Left colon (tissue), 2 donors: ENCODE measurements at regions not wholly inside any gene's neighbourhood (a gene's known extent, or its start where the extent isn't known, plus 50 kb on each side); places are given as distances from the start of the nearest gene placed in this dataset.
"Not testable (repeated sequence)": the region's sequence is repeated elsewhere in the genome, so short reads cannot be mapped to it uniquely, and the experiment has no call there.

Source experiments
- ATAC-seq: fragments of 200-7000 bp; cut with Tn5 transposase; one replicate; pipeline ENCODE4 v1.9.1; 2020; ENCODE audit warnings: mild to moderate bottlenecking, moderate library complexity
- DNase-seq, 2 donors: peaks; one replicate each; pipeline ENCODE4 v3.0.0-alpha.2; 2020
- intact Hi-C, 2 donors: fragments of 100-400 bp; cut with DNase I in 1 of 2; cut with micrococcal nuclease in 1 of 2; formaldehyde crosslinking; loops; one replicate each; pipeline versions ENCODE4 v1.11.2 to v1.14.0; 2022; cut with DNase I, micrococcal nuclease
- donor health status: DM: no; HTN: no; CAD: no.
- donor health status: DM: yes; HTN: yes; CAD: no.

DNA sequence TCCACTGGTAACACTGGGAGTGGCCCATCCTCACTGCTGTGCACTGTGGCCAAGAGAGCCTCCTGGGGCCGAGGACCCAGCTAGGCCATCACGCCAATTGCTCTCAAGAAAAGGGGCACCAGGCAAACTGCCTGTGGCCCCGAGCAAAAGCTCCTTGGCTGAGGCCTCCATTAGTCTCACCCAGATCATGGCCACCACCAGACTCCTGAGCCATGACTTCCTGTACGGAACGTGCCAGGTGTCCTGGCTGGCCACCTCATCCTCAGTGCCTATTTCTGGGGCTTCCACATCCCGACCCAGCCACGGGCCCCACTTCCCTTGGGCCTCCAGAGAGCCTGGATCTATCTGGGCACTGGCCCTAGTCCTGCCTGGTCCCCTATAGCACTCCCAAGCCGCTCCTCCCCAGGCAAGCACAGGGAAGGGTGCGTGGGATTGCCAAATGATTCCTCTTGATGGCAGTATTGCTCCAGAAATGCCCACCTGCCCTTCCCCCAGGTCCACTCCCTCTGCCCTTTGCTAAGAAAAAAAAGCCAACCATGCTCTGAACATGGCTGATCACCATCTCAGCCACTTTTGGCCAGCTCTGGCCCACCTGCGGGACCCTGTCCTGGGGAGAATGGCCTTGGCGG, 212.6 kb upstream of the AGTR2 start:
- DNase-seq (no peak), ATAC-seq (peak; percentile 21)
- intact Hi-C loops, result no loop called here

- intact Hi-C loops, result no loop called here
- DNase-seq (no peak), ATAC-seq (no peak)
Observed at GRCh38 chrX:115958687-115959359, 211.7 kb upstream of the AGTR2 start.

DNA sequence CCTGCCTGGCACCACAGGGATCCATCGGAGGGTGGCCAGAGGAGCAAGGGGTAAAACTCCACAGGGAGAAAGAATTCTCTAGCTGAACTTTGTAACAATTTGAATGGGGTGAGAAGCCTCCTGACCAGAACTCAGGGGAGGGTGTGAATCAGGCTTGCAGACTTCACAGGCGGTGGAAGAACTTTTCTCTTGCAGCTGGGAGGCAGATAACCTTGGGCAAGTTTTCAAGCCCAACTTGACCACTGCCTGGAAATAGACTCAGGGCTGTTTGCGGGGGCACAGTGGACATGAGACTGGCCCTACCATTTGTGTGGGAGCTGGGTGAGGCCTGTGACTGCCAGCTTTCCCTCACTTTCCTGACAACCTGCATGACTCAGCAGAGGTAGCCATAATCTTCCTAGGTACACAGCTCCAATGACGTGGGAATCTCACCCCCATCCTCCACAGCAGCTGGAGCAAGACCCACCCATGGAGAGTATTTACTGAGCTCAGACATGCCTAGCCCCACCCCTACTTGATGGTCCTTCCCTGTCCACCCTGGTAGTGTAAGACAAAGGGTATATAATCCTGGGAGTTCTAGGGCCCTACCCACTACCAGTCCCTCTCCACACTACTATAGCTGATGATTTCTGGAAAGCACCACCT, 210.0 kb upstream of the AGTR2 start:
- DNase-seq, result peak; percentile 59 to 83
- peak; percentile 98 for ATAC-seq
- intact Hi-C loops, result no loop called here

- ATAC-seq, result no peak
- DNase-seq, result no peak
Observed at GRCh38 chrX:115966920-115967319, 203.6 kb upstream of the AGTR2 start.

DNA sequence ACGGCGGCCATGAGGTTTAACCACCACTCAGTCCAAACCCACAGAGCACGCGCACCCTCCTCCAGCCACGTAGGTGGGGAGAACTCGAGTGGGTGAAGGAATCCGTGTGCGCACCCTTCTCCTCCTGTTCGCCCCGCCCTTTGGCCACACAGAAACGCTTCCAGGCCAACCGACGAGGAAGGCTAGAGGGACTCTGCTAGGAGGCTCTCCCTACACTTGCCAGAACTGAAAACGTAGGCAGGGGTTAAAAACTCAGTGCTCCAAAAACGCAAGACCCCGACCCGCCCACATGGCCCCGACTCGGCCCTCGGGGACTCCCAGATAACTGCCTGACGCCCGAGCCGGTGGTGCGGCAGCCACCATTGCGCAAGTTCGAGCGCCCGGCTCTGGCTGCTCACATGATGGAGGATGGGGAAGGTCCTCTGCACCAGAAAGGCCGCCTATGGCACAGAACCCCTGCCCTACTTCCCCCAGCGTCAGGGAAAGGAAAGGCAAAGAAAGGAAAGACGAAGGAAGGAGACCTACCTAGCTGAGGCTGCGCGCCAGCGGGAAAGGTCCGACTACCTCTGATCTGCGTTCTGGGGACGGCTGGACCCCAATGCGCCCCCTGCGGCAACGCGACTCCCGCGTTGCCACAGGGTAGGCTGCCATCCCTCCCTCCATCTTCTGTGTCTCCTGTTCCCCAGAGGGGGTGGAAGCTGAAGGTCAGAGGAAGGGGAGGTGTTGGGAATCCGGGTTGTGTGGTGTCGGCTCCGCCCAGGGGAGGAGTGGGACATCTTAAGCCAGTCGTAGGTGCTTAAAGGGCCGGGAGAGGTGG, 201.9 kb upstream of the AGTR2 start:
- intact Hi-C loops, result no loop called here
- DNase-seq (peak; percentile 44 to 60), ATAC-seq (peak; percentile 91)

More at GRCh38 chrX:115966920-115967319, 203.6 kb upstream of the AGTR2 start:
- intact Hi-C loops, result no loop called here

DNA sequence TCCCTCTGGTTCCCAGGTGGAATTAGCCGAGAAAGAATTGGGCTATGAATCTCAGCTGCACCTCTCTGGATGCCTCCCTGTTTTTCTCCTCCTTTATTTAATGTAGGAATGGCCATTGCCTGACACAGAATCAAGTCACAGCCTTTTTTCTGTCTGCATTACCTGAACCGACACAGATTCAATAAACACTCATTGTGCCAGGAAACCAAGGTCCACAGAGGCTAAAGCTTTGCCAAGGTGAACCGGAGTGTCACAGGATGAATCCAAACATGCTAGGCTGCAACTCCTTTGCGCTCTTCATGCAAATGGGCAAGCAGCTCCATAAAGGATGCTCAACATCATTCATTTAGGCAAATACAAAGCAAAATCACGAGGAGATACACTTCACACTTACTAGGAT, 199.8 kb upstream of the AGTR2 start:
- no peak for DNase-seq
- intact Hi-C loops, result no loop called here
- ATAC-seq, result no peak

DNA sequence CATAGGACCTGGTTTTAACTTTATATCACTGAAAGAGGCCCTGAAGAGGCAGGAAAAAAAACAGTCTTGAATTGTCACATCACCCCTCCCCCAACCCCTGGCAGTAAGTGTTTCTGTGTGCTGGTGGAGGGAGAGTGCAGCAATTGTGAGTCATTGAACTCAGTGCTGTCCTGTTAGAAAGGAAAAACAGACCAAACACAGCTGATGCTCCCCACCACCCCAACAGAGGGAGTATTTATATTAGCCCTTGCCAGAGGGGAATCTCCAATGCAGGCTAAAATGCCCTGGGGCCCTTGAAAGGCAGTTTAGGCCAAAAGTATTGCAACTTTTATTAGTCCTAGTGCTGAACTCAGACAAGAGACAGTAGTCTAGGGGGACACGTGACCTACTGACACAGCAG, 197.8 kb upstream of the AGTR2 start:
- no peak for ATAC-seq
- intact Hi-C loops, result no loop called here
- no peak for DNase-seq

GRCh38 chrX:115978068-115978467, 192.5 kb upstream of the AGTR2 start:
- DNase-seq, result no peak
- intact Hi-C loops, result no loop called here
- ATAC-seq, result no peak

DNA sequence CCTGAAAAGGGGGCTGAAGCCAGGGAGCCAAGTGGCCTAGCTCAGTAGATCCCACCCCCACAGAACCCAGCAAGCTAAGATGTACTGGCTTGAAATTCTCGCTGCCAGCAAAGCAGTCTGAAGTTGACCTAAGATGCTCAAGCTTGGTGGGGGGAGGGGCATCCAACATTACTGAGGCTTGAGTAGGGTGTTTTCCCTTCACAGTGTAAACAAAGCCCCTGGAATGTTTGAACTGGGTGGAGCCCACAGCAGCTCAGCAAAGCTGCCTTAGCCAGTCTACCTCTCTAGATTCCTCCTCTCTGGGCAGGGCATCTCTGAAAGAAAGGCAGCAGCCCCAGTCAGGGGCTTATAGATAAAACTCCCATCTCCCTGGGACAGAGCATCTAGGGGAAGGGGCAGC, 187.4 kb upstream of the AGTR2 start:
- ATAC-seq, intact Hi-C loops, DNase-seq: not testable (repeated sequence)

DNA sequence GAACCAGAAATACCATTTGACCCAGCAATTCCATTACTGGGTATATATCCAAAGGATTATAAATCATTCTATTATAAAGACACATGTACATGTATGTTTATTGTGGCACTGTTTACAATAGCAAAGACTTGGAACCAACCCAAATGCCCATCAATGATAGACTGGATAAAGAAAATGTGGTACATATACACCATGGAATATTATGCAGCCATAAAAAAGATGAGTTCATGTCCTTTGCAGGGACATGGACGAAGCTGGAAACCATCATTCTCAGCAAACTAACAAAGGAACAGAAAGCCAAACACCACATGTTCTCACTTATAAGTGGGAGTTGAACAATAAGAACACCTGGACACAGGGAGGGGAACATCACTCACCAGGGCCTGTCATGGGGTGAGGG, 183.1 kb upstream of the AGTR2 start:
- intact Hi-C loops, ATAC-seq: not testable (repeated sequence)

GRCh38 chrX:115988825-115989224, 181.7 kb upstream of the AGTR2 start:
- intact Hi-C loops, result no loop called here
- DNase-seq, result no peak
- ATAC-seq, result no peak

More for the DNA sequence above, 183.1 kb upstream of the AGTR2 start:
- not testable (repeated sequence) for DNase-seq

DNA sequence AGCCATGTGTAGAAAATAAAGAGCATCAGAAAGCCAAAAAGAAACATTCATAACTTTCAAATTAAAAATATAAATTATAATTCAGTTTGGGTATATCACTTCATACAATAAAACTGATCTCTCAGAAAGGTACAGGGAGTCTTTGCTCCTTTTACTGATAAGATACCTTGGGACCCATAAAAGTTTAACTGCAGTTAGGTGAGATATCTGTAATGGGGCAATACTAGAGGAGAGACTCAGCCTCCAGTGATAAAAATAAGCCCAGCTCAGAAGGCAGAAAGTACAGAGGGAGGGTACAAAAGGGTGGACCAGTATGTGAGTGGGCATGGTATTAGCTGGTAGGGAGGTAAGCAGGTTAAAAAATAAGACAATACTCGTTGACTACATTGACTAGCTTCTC, 180.9 kb upstream of the AGTR2 start:
- peak; percentile 85 for ATAC-seq
- intact Hi-C loops, result no loop called here
- no peak for DNase-seq

GRCh38 chrX:116009346-116009745, 161.2 kb upstream of the AGTR2 start:
- ATAC-seq, result no peak
- intact Hi-C loops, result no loop called here
- DNase-seq, result no peak

- intact Hi-C loops, result no loop called here
- DNase-seq, result peak in 1 of 2 donors; percentile 30
Observed at GRCh38 chrX:116009861-116010710, 160.5 kb upstream of the AGTR2 start.

GRCh38 chrX:116010939-116011338, 159.6 kb upstream of the AGTR2 start:
- intact Hi-C loops, result no loop called here
- no peak for ATAC-seq
- no peak for DNase-seq

More at GRCh38 chrX:116009861-116010710, 160.5 kb upstream of the AGTR2 start:
- peak; percentile 21 for ATAC-seq

DNA sequence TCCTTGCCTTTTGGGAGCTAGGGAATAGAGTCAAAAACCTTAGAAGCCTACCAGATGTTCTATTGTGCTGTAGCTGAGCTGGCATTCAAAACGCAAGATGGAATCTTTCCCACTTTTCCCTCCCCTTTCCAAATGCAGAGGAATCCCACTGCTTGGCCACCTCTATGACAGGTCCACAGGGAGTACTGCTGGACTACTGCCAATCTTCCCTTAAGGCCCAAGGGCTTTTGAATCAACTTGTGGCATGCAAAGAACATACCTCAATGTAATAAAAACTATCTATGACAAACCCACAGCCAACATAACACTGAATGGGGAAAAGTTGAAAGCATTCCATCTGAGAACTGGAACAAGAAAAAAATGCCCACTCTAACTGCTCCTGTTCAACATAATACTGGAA, 139.2 kb upstream of the AGTR2 start:
- DNase-seq (no peak), ATAC-seq (no peak)
- intact Hi-C loops, result no loop called here
